Hypothalamus (tissue), 51 donors: ENCODE measurements at regions not wholly inside any gene's neighbourhood (a gene's known extent, or its start where the extent isn't known, plus 50 kb on each side); places are given as distances from the start of the nearest gene placed in this dataset.
"Not testable (repeated sequence)": the region's sequence is repeated elsewhere in the genome, so short reads cannot be mapped to it uniquely, and the experiment has no call there.

ENCODE experiments used
- DNase-seq, 51 donors: peaks; one replicate each; lab custom pipeline; 2025; lab: John Stamatoyannopoulos, UW

DNA sequence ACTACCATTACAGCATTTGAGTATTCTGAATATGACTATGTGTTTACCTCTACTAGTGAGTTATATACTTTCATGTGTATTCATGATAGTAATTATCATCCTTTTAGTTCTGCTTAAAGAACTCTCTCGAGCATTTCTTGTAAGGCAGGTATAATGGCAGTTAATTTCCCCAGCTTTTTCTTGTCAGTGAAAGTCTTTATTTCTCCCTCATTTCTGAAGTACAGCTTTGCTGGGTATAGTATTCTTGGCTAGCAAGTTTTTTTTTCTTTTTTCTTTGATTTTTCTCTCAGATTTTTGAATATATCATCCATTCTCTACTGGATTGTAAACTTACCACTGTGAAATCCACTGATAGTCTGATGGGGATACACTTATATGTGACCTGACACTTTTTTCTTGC, 165.9 kb upstream of the ARHGAP5 start:
- DNase-seq = no peak

DNA sequence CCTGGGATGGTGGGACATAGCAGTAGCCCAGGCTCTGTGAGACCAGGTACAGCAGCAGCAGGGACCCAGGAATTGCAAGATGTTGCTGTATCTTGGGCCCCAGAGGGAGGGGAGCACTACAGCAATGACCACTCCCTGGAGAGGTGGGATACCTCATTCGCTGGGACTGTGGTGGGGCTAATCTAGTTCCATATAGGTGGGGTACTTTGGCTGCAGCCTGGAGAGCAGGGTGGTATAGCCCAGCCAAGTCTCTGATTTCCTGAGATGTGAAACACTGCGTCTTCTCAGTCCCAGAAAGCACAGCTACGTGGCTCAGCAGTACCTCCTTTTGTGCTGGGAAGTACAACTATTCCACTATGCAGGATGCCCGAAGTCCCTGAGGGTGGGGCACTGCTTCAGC, 163.7 kb upstream of the ARHGAP5 start:
- no peak for DNase-seq

DNA sequence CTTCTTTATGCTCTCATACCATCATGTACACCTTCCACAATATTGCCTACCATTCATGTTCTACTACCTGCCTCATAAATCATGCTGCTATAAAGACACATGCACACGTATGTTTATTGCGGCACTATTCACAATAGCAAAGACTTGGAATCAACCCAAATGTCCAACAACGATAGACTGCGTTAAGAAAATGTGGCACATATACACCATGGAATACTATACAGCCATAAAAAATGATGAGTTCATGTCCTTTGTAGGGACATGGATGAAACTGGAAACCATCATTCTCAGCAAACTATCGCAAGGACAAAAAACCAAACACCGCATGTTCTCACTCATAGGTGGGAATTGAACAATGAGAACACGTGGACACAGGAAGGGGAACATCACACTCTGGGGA, 158.8 kb upstream of the ARHGAP5 start:
- not testable (repeated sequence) for DNase-seq

DNA sequence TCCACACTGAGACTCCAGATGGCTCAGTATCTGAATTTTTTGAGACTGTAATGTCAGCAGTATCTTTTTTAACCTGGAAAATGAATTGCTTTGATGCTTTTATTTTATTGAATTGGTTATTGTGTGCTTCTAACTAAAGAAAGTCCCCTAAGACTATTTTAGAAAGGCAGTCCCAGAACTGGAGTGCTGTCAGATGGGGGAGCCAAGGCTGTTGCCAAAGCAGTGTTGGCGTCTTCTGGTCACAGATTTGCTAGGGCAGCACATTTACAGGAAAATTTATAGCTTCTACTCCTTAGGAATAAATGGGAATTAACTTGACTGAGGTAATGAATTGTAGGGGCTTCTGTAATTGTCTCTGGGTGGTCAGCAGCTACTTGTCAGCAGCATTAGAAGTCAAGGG, 157.1 kb upstream of the ARHGAP5 start:
- DNase-seq = no peak

DNA sequence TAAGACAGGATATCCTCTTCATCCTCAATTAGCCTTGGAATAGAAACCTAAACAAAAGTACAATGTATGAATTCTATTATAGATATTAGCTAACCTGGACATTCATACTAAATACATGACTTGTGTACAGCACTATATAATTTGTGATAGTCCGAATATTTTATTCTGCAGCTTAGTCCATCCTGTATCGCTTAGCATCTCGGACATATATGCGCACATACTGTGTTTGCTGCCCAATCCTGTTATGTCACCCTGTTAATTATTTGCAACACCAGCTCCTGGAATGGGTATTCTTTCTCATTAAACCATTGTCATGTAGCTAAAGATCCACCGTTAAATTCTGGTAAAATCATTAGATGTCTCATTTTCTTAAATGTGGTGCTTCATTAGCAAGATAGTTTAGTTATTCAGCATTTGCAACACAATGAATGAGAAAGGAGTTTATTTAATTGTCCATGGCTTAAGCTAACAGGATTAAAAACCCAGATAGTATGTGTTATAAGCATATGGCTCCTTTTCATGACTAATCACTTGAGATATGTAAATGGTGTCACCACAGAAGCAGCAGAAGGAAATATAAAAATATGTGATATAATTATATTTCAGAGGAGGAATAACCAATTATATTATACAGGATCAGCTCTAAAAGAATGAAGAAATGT, 156.0 kb upstream of the ARHGAP5 start:
- no peak for DNase-seq

DNA sequence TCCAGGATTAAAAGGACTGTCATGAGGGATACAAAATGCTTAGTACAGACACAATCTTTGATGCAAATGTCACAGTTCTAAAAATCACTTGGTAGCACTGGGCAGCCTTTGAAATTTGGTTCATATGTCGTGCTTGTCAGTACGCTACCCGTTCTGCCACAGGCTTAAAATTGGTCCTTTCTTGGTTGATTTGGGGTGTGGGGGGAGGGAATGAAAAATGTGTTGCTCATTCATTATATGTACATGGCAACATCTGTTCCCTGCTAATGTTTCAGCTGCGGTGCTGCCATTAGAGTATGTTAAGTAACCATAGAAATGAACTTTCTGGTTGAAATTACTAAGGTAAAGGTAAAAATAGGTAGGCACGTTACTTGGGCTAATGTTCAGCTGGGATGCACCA, 155.4 kb upstream of the ARHGAP5 start:
- no peak for DNase-seq

DNA sequence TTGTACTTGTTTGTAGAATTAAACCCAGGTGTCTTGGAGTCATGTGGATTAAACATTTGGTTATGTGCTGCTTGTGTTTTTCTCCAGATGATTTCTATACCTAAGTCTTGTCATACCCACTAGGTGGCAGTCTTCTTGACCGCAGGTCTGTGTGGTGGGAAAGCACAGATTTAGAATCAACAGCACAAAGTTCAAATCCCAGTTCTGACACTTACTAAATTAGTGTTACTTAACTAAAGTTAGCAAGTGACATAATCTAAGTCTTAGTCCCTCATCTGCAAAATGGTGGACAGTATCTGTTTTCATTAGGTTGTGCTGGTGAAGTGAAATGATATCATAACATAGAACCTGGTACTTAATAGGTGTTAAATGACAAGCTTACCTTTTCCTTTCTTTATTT, 151.0 kb upstream of the ARHGAP5 start:
- DNase-seq = peak in 1 of 51 donors; percentile 13

DNA sequence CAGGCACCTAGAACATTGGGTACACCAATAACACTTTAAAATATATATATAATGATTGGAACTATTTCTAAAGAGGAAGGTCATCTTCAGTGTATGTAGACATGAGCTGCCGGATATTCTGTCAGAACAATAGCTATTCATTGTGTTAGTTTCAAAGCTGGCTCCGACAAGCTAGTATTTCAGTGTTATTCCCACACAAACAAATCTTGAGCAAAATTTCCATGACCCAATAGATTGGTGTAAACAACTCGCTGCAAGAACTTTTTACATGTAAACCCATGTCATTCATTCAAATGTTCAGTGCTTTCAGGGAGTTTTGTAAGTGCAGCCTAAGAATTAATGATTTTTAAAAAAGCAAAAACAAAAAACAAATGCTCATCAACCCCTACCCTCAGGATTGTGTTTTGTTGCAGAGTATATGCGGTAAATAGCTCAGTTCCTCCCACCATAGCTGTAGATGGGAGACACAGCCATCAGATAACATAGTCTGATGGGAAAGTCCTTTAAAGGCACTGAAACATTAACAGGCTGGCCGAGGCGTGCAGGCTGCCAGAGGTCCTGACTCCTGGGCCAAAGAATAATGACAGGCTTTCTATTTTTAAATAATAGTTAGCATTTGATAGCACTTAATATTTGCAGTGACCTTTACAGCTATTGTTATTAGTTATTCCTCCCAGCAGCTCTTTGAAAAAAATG, 150.3 kb upstream of the ARHGAP5 start:
- DNase-seq = peak in 1 of 51 donors; percentile 28

DNA sequence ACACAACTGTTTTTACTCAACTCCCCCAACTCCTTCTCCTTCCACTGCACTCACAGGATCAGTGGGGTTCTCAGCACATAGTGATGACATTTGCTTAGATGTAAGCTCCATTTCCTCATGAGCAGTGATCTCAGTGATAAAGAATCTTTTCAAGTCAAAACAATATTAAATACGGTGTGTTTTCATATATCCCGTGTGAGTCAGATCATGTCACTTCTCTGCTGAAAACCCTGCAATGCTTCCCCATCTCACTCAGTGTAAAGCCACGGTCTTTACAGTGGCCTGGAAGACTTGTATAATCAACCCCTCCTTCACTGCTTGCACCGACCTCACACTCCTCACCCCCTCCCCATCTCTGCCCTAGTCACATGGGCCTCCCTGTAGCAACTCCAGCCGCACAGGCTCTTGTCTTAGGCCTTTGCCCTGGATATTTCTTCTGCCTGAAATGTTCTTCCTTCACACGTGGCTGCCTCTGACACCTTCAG, 149.7 kb upstream of the ARHGAP5 start:
- peak in 12 of 51 donors; percentile 3 to 27 (median 10) for DNase-seq

DNA sequence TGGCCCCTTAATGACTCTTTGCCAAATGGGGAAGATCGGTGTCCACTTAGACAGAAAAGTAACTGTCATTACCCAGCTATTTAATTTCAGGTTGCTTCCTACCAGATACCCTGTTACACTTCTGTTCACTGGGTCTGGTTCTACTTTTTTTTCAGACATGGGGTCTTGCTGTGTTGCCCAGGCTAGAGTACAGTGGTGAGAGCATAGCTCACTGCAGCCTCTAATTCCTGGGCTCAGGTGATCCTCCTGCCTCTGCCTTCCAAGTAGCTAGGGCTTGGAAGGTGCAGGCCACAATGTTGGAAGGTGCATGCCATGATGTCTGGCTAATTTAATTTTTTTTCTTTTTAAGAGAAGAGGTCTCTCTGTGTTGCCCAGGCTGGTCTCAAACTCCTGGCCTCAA, 147.0 kb upstream of the ARHGAP5 start:
- no peak for DNase-seq

DNA sequence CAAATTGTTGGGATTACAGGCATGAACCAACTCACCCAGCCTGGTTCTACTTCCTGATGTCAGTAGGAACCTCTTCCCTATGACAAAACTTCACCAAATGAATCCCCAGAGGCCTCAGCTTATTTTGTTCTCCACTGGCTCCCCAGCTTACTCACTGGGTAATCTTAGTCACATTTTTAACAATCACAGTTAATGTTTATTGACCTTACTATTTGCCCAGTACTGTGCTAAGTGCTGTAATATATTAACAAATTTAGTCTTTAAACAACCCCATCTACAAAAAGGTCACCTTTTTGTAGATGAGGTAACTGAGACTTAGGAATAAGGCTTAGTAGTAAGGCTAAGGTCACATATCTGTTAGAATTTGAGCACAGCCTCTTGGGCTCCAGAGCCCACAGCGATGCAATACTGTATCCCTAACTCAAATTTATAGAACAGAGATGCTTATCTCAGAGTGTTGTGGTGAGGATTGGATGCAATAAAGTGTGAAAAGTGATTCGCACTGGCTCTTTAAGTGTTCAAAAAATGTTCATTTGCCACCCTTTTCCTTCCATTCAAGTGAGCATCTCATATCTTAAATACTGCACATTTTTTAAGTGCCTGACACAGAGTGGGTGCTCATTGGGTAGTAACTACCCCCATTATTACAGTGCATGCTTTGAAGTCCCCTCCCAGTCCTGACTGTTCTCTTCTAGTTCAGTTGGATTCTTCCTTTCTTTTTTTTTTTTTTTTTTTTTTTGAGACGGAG, 146.4 kb upstream of the ARHGAP5 start:
- DNase-seq = no peak

DNA sequence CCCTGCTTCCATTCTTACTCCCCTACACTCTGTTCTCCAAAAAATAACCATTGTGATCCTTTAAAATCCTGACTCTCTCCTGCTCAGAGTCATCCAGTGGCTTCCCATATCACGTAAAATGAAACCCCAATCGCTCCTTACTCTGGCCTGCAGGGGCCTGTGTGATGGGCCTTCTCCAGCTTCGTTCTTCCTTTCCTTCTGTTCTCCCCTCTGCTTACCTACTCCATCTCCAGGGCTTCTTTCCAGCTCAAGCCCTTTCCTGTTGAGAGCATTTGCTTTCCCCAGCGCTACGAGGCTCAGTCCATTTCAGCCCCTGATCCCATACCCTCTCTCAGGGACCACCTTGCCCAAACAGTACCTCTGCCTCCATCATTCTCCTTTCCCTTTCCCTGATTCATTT, 144.4 kb upstream of the ARHGAP5 start:
- no peak for DNase-seq

DNA sequence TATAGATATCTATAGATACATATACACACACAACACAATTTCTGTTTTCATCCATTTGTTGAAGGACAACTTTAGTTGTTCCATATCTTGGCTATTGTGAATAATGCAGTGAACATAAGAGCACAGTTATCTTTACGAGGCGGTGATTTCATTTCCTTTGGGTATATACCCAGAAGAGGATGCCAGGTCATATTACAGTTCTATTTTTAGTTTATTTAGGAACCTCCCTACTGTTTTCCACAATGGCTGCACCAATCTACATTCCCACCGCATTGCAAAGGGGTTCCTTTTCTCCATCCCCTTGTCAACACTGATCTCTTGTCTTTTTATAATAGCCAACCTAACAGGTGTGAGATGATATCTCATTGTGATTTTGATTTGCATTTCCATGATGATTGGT, 143.4 kb upstream of the ARHGAP5 start:
- no peak for DNase-seq

DNA sequence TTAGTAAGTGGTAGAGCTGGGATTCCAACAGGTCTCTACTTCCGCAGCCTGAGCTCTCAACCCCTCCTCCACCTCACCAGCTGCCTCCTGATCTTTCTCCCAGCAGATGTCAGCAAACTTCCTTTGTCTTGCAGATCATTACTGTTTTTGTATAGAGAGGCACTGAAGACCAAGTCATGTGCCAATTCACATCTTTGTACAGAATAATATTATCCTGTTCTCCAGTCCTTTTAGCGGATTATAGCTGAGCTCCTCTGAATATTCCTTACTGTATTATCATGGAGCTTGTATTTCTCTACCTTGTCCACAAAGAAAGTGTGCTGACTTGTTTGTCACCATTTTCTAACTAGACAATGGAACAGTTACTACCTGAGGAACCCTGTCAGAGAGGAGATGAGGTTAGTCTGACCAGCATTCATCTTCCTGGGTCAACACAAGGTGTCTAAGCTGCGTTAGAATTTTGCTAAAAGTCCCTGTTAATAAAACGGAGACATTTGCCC, 142.3 kb upstream of the ARHGAP5 start:
- DNase-seq = peak in 8 of 51 donors; percentile 3 to 40 (median 8)

DNA sequence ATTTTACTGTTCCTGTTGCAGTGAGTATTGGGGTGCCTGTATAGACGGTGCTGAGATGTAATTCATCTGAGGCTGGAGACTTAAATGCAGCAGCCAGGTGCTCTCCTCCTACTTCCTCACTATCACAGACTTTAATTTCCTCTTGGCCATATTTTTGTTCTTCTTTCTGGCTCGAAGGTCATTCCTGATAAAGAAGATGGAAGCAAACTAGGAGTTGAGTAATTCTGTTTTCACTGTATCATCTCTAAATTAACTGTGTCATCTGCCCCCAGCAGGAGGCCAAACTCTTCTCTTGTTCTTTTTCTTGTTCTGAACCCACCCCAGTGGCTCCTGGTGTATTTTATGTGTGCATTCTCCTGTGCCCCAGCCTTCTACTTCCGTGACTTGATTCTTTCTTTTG, 141.7 kb upstream of the ARHGAP5 start:
- no peak for DNase-seq

DNA sequence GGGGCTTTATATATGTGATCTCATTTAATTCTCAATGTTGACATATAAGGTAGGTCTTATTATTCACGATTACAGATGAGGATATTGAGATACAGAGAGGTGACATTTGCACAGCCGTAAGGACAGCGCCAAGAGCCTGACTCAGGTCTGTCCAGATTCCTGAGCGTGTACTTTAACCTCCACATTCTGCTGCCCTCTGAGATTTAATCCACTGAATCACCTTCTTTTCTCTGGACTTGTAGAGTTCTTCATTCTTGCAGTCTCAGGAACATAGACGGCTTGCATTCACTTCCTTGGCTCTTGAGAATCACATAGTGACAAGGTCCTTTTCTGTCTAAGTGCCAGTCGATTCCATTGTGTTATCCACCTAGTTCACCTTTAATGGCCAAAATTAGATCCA, 141.0 kb upstream of the ARHGAP5 start:
- DNase-seq = no peak

DNA sequence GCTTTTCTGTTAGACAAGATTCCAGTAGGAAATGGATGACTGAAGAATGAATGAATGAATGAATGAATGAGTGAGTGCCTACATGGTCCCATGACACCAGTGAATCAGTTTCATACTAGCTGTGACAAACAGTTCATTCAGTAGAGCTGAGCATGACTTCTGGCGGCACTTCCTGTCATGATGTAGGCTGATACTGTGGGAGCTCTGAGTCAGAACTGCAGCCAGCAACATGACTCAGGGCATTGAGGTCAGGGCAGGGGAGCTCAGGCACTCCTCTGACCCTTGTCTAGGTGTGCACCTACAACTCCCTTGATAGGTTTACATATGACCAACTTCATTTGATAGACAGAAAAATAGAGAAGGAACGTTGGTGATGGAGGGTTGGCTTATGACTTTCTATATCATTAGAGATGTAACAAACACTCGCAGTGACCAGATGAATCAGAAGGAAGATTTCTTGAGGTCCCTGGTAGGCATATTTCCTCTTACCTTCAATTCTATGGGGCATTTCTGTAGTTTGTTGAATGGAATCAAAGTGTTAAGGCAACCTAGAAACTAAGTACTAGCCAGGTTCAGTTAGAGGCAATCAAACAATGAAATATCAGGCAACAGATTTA, 139.3 kb upstream of the ARHGAP5 start:
- DNase-seq = peak in 21 of 51 donors; percentile 4 to 63 (median 20)

DNA sequence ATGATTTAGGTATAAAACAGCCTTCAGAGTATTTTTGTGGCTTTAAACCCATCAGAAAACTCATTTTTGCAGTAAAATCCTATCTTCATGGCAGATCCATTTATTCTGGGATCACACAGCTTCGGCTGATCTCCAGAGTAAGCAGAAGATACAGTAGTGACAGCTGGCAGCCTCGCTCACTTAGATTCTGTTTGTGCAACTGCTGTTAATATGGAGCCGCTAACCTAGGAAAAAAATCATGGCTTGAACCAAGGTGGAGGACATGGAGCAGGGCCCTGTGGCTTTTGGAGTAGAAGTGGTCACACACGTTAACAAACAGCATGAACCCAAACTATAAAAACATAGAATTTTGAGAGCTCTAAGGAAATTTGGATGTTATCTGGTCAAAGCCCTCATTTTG, 137.2 kb upstream of the ARHGAP5 start:
- no peak for DNase-seq

DNA sequence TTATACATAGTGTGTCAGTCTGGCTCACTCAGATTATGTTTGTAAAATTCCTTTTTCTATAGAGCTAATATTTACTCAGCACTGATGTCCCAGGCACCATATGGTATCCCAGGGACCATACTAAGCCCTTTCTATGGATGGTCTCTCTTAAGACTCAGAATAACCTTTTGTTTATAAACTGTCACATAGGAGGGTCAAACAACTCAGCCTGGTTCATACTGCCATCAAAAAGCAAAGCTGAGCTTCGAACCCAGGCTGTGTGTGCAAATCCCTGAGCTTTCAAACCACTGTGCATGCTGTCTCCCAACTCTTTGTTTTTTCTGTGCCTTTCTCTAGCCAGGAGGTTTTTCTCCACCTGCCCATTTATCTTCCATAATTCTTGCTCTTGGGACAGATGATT, 135.6 kb upstream of the ARHGAP5 start:
- DNase-seq = no peak

DNA sequence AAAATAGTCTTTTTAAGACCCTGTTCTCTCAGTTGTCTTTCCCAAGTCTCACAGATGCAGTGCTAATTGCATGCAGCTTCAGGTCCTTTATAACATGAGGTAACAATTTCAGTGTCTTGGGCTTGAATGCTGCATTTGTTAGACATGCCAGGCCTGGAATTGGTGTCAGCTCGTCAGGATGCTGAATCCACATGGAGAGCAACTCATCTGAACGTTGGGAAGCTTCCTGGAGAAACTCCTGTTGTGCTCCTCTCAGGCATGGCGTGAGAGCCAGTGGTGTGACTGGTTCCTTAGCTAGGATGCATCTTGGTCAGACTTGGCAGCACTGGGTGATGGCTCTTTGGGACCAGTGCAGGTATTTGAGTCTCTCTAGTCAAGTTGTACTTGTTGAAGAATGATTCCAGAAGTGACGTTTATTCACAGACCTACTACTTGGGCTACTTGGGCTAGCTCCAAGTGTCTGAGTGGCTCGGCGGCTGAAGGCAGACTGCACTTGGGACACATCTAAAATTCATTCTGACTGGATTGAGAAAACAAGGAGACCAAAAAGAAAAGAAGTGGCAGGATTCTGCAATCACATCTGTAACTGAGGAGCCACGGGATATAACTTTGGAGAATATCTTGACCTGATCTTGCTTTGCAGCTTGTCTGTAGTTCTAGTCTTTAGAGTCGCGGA, 134.8 kb upstream of the ARHGAP5 start:
- DNase-seq = no peak
